IgD-negative memory B cell (primary cell): ENCODE measurements at regions not wholly inside any gene's neighbourhood (a gene's known extent, or its start where the extent isn't known, plus 50 kb on each side); places are given as distances from the start of the nearest gene placed in this dataset.
A peak's percentile ranks its signal among the peaks of the same experiment; 100 is the strongest.
"Not testable (repeated sequence)": the region's sequence is repeated elsewhere in the genome, so short reads cannot be mapped to it uniquely, and the experiment has no call there.

Experiments
- H3K27ac Mint-ChIP-seq, 3 donors: one replicate each; pipeline ENCODE4 v1.8.0; 2020 to 2022; ENCODE audit warnings: mild to moderate bottlenecking in 3 of 3, mixed read lengths in 3 of 3, moderate library complexity in 1 of 3
- H3K27me3 Mint-ChIP-seq: one replicate; pipeline ENCODE4 v1.8.0; 2021; ENCODE audit warnings: mixed read lengths
- H3K36me3 Mint-ChIP-seq: one replicate; pipeline ENCODE4 v1.8.0; 2020; ENCODE audit warnings: mild to moderate bottlenecking, mixed read lengths
- H3K4me1 Mint-ChIP-seq, 3 donors: one replicate each; pipeline ENCODE4 v1.8.0; 2020 to 2022; ENCODE audit warnings: mixed read lengths in 3 of 3, mild to moderate bottlenecking in 1 of 3
- H3K4me3 Mint-ChIP-seq, 4 donors: one replicate each; pipeline ENCODE4 v1.8.0; 2020 to 2022; ENCODE audit warnings: mild to moderate bottlenecking in 4 of 4, mixed read lengths in 4 of 4, moderate library complexity in 3 of 4
- H3K9me3 Mint-ChIP-seq, 3 donors: one replicate each; pipeline ENCODE4 v1.8.0; 2020 to 2021; ENCODE audit warnings: mixed read lengths in 3 of 3, mild to moderate bottlenecking in 1 of 3

DNA sequence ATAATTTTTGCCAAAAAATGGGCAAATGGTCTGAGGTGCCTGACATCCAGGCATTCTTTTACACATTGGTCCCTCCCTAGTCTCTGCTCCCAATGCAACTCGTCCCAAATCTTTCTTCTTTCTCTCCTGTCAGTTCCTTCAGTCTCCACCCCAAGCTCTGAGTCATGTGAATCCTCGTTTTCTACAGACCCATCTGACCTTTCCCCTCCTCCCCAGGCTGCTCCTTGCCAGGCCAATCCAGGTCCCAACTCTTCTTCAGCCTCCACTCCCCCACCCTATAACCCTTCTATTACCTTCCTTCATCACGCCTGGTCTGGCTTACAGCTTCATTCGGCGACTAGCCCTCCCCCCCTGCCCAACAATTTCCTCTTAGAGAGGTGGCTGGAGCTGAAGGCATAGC is 55.3 kb downstream of the BBS10 start:
- not testable (repeated sequence) for H3K27ac Mint-ChIP-seq, H3K27me3 Mint-ChIP-seq, H3K4me3 Mint-ChIP-seq, H3K4me1 Mint-ChIP-seq, H3K36me3 Mint-ChIP-seq
- H3K9me3 Mint-ChIP-seq: peaks cover 0 to 10% (median 4%) of the 10 kb centered on the region in 3 donors

DNA sequence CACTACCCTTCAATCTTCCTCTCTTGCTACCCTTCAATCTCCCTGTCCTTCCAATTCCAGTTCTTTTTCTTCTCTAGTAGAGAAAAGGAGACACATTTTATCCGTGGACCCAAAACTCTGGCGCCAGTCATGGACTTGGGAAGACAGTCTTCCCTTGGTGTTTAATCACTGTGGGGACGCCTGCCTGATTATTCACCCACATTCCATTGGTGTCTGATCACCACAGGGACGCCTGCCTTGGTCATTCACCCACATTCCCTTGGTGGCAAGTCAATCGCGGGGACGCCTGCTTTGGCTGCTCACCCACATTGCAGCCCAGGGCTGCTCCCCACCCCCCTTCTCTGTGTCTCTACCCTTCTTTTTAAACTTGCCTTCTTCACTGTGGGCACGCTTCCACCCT is 55.9 kb downstream of the BBS10 start:
- peaks cover 0 to 10% (median 4%) of the 10 kb centered on the region in 3 donors for H3K9me3 Mint-ChIP-seq
- not testable (repeated sequence) for H3K27ac Mint-ChIP-seq, H3K4me1 Mint-ChIP-seq, H3K27me3 Mint-ChIP-seq, H3K36me3 Mint-ChIP-seq
- H3K4me3 Mint-ChIP-seq: peak overlapping the region in 1 of 4 donors; percentile 56

GRCh38 chr12:76290963-76291859 is 57.0 kb downstream of the BBS10 start:
- Mint-ChIP-seq H3K27me3 (peaks cover 3% of the 10 kb centered on the region), H3K27ac (no peak overlapping the region), H3K36me3 (no peaks in the 10 kb centered on the region), H3K4me3 (no peak overlapping the region), H3K4me1 (no peaks in the 10 kb centered on the region), H3K9me3 (peaks cover 0 to 10% (median 4%) of the 10 kb centered on the region in 3 donors)

DNA sequence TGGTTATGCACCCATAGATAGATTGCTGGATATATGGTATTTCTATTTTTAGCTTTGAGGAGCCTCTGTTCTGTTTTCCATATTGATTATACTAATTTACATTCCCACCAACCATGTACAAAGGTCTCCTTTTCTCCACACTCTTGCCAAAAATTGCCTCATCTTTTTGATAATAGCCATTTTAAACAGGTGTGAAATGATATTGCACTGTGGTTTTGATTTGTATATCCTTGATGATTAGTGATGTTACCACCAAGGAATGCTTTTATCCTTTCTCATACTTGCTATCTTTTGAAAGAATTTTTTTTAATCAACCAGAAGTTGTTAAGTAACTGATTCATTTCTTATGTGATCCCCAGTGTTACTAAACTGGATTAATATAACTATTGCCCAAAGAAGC is 60.0 kb downstream of the BBS10 start:
- H3K27me3 Mint-ChIP-seq: peaks cover 3% of the 10 kb centered on the region
- H3K4me1 Mint-ChIP-seq: no peaks in the 10 kb centered on the region
- no peaks in the 10 kb centered on the region for H3K36me3 Mint-ChIP-seq
- H3K27ac Mint-ChIP-seq: no peak overlapping the region
- H3K4me3 Mint-ChIP-seq: no peak overlapping the region
- H3K9me3 Mint-ChIP-seq: peaks cover 0 to 7% (median 4%) of the 10 kb centered on the region in 3 donors

- H3K9me3 Mint-ChIP-seq: peaks cover 0 to 2% (median 0%) of the 10 kb centered on the region in 3 donors
- no peaks in the 10 kb centered on the region for H3K4me1 Mint-ChIP-seq
- no peak overlapping the region for H3K4me3 Mint-ChIP-seq
- H3K27ac Mint-ChIP-seq: no peak overlapping the region
- H3K36me3 Mint-ChIP-seq: no peaks in the 10 kb centered on the region
- peaks cover 1% of the 10 kb centered on the region for H3K27me3 Mint-ChIP-seq
Observed at GRCh38 chr12:76284816-76285750, 63.1 kb downstream of the BBS10 start.

DNA sequence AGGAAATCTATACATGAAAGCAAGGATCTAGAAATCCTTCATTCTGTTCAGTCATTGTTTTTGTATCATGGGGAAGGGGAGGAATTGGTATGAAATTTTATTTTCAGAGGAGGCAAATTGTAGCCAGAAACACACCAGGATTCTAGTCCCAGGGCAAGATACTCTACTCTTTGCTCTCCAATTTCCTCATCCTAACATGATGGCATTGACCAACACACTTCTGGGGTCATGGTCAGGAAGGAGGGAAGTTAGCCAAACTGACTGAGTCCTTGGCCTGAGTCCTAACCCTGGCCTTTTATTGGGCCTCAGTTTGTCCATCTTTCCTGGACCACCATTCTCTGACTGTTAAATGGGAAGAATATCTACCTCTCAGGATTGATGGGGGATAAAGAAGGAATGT is 65.5 kb downstream of the BBS10 start:
- H3K4me3 Mint-ChIP-seq: no peak overlapping the region
- no peaks in the 10 kb centered on the region for H3K9me3 Mint-ChIP-seq
- H3K36me3 Mint-ChIP-seq: no peaks in the 10 kb centered on the region
- peaks cover 1% of the 10 kb centered on the region for H3K27me3 Mint-ChIP-seq
- no peaks in the 10 kb centered on the region for H3K4me1 Mint-ChIP-seq
- no peak overlapping the region for H3K27ac Mint-ChIP-seq

DNA sequence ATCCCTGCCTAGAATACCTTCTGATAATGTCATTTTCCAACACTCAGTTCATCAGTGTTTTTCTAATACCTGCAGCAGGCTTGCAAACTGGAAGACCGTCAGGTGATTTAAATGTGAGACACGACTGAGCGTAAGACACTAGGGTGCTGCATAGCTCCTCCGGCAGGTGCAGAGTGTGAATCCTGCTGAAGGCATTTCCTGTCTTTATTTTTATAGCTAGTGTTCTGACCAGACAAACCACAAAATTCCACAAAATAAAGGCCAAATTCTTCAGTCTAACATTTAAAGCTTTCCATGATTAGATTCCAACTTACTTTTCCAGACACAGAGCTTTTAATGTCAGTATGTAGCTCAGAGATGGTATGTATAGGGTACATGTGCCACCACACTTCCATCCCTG is 70.7 kb downstream of the BBS10 start:
- H3K4me3 Mint-ChIP-seq: no peak overlapping the region
- H3K27ac Mint-ChIP-seq: no peak overlapping the region
- H3K4me1 Mint-ChIP-seq: no peaks in the 10 kb centered on the region
- H3K9me3 Mint-ChIP-seq: no peaks in the 10 kb centered on the region
- H3K27me3 Mint-ChIP-seq: peaks cover 4% of the 10 kb centered on the region
- no peaks in the 10 kb centered on the region for H3K36me3 Mint-ChIP-seq

- no peak overlapping the region for H3K27ac Mint-ChIP-seq
- H3K9me3 Mint-ChIP-seq: no peaks in the 10 kb centered on the region
- H3K4me3 Mint-ChIP-seq: no peak overlapping the region
- peaks cover 4% of the 10 kb centered on the region for H3K27me3 Mint-ChIP-seq
- H3K36me3 Mint-ChIP-seq: no peaks in the 10 kb centered on the region
- H3K4me1 Mint-ChIP-seq: no peaks in the 10 kb centered on the region
Observed at GRCh38 chr12:76276499-76277151, 71.6 kb downstream of the BBS10 start.

DNA sequence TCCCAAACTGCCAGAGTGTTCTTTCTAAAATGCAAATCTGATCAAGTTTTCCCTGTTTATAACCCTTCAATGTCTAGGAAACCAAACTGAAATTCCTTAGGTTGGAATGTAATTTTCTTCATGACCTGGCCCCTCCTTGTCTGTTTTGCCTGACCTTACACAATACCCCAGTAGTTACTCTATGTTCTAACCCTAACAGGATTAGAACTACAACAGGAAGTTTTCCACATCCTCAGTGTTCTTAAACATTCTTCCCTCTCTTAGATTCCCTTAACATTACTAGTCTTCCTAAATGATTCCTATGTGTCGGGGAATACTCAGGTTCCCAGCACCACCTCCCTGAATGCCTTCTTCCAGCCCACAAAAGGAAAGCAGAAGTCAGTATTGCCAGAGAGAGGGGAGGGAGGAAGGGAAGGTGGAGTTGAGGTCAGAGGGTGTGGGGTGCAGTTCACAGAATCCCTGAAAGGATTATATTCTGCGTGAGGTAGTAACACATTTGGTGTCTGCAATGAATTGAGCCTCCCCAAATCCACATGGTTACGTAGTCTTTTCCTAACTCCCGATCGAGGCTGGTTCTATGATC is 72.6 kb downstream of the BBS10 start:
- H3K4me3 Mint-ChIP-seq: no peak overlapping the region
- H3K27me3 Mint-ChIP-seq: peaks cover 6% of the 10 kb centered on the region
- H3K4me1 Mint-ChIP-seq: no peaks in the 10 kb centered on the region
- H3K36me3 Mint-ChIP-seq: no peaks in the 10 kb centered on the region
- H3K27ac Mint-ChIP-seq: no peak overlapping the region
- H3K9me3 Mint-ChIP-seq: no peaks in the 10 kb centered on the region

DNA sequence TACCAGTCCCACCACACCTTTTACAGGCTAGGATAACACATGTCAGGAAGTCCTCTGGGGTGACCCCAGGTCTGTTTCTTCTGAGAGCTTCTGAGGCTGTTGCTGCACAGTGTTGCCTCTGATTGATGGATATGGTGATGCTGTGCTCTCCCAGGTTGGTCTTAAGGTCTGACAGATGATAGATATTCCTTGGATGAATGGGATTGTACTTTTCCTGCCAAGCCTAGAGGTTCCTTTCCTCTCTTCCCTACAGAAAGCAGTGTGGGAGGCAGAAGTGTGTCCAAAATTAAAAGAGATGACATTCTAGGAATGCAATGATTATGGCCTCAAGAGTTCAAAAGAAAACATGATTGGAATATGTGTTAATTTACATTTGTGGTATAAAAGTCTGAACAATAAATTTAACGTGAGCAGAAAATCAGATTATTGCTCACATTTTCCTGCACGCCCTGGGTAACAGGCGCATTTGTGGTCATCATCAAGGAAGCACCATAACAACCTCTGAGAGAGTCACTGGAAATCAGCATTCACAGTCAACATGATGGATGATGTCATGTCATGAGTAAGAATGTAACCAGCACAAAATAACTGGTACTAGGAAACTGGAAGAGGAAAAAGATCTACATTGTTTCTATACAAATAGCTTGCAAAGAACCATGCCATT is 73.7 kb downstream of the BBS10 start:
- H3K4me3 Mint-ChIP-seq: no peak overlapping the region
- H3K4me1 Mint-ChIP-seq: no peaks in the 10 kb centered on the region
- H3K9me3 Mint-ChIP-seq: no peaks in the 10 kb centered on the region
- H3K27ac Mint-ChIP-seq: no peak overlapping the region
- H3K27me3 Mint-ChIP-seq: peaks cover 6% of the 10 kb centered on the region
- H3K36me3 Mint-ChIP-seq: no peaks in the 10 kb centered on the region

GRCh38 chr12:76272287-76272686 is 75.9 kb downstream of the BBS10 start:
- Mint-ChIP-seq H3K27ac (no peak overlapping the region), H3K9me3 (no peaks in the 10 kb centered on the region), H3K36me3 (no peaks in the 10 kb centered on the region), H3K27me3 (peaks cover 7% of the 10 kb centered on the region), H3K4me3 (no peak overlapping the region), H3K4me1 (no peaks in the 10 kb centered on the region)

DNA sequence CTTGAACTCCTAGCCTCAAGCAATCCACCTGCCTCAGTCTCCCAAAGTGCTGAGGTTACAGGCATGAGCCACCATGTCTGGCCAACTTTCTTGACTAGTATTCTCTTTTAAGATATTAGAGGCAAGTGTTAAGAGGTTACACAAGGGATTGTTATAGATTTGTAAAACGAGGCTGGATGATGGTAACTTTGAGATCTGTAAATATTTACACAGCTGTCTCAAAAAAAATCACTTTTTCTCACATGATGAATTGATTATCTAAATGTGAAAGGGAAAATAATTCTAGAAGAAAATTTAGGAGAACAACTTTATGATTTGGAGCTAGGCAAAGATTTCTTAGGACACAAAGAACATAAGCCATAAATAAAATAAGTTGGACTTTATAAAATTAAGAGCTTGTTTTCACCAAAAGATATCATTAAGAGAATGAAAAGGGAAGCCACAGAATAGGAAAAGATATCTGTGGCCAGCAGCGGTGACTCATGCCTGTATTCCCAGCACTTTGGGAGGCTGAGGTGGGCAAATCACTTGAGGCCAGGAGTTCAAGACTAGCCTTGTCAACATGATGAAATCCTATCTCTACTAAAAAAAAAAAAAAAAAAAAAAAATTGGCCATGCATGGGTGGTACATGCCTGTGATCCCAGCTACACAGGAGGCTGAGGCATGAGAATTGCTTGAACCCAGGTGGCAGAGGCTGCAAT is 77.4 kb downstream of the BBS10 start:
- H3K4me1 Mint-ChIP-seq: peaks cover 0 to 1% (median 0%) of the 10 kb centered on the region in 3 donors
- no peaks in the 10 kb centered on the region for H3K9me3 Mint-ChIP-seq
- no peak overlapping the region for H3K4me3 Mint-ChIP-seq
- H3K27ac Mint-ChIP-seq: no peak overlapping the region
- H3K36me3 Mint-ChIP-seq: peaks cover 4% of the 10 kb centered on the region
- H3K27me3 Mint-ChIP-seq: peaks cover 11% of the 10 kb centered on the region

- Mint-ChIP-seq H3K27me3 (peaks cover 11% of the 10 kb centered on the region), H3K36me3 (peaks cover 4% of the 10 kb centered on the region), H3K4me3 (no peak overlapping the region), H3K27ac (no peak overlapping the region), H3K4me1 (peaks cover 0 to 1% (median 0%) of the 10 kb centered on the region in 3 donors), H3K9me3 (no peaks in the 10 kb centered on the region)
Observed at GRCh38 chr12:76268267-76268666, 79.9 kb downstream of the BBS10 start.

GRCh38 chr12:76266797-76267196 is 81.4 kb downstream of the BBS10 start:
- Mint-ChIP-seq H3K27me3 (peaks cover 14% of the 10 kb centered on the region), H3K4me1 (peaks cover 0 to 1% (median 0%) of the 10 kb centered on the region in 3 donors), H3K4me3 (no peak overlapping the region), H3K9me3 (no peaks in the 10 kb centered on the region), H3K36me3 (peaks cover 5% of the 10 kb centered on the region), H3K27ac (no peak overlapping the region)
